ENCODE measurements at regions not wholly inside any gene's neighbourhood (a gene's known extent, or its start where the extent isn't known, plus 50 kb on each side); places are given as distances from the start of the nearest gene placed in this dataset.

GRCh38 chr2:173467751-173468150, 113.1 kb downstream of the CDCA7 start:
- Histone ChIP-seq H3K9me3 (replicated peaks) (peaks cover 6% of the 10 kb centered on the region), H3K27me3 (ENCODE audit: low read depth) (peaks cover 16% of the 10 kb centered on the region), H3K4me1 (no peaks in the 10 kb centered on the region), H3K4me3 (no peak overlapping the region), H3K36me3 (no peaks in the 10 kb centered on the region), H3K27ac (replicated peaks) (no peak overlapping the region)
- TF ChIP-seq CTCF (IDR thresholded peaks at IDR 0.05; ENCODE audit: borderline replicate concordance) = no peak
- intact Hi-C loops (cut with micrococcal nuclease) = no loop called here
- DNase-seq = no peak

GRCh38 chr2:173468266-173468793, 113.7 kb downstream of the CDCA7 start:
- Histone ChIP-seq H3K9me3 (replicated peaks) (peaks cover 6% of the 10 kb centered on the region), H3K27me3 (ENCODE audit: low read depth) (peaks cover 12% of the 10 kb centered on the region), H3K4me1 (no peaks in the 10 kb centered on the region), H3K36me3 (no peaks in the 10 kb centered on the region), H3K27ac (replicated peaks) (no peak overlapping the region), H3K4me3 (no peak overlapping the region)
- no peak for DNase-seq
- intact Hi-C loops (cut with micrococcal nuclease) = no loop called here
- TF ChIP-seq CTCF (IDR thresholded peaks at IDR 0.05; ENCODE audit: borderline replicate concordance) = no peak

- no peak for DNase-seq
- TF ChIP-seq CTCF (IDR thresholded peaks at IDR 0.05; ENCODE audit: borderline replicate concordance) = no peak
- no peaks in the 10 kb centered on the region for H3K27me3 ChIP-seq (ENCODE audit: low read depth)
- no peak overlapping the region for H3K27ac ChIP-seq (replicated peaks)
- H3K4me3 ChIP-seq = no peak overlapping the region
- no peaks in the 10 kb centered on the region for H3K36me3 ChIP-seq
- peaks cover 6% of the 10 kb centered on the region for H3K9me3 ChIP-seq (replicated peaks)
- intact Hi-C loops (cut with micrococcal nuclease) = no loop called here
- H3K4me1 ChIP-seq = no peaks in the 10 kb centered on the region
These were observed 117.4 kb downstream of the CDCA7 start for GRCh38 chr2:173472112-173472511.

GRCh38 chr2:173483137-173483536, 128.5 kb downstream of the CDCA7 start:
- no peak for DNase-seq
- no peak for TF ChIP-seq CTCF (IDR thresholded peaks at IDR 0.05; ENCODE audit: borderline replicate concordance)
- Histone ChIP-seq H3K27ac (replicated peaks) (no peak overlapping the region), H3K4me3 (no peak overlapping the region), H3K27me3 (ENCODE audit: low read depth) (peaks cover 5% of the 10 kb centered on the region), H3K36me3 (no peaks in the 10 kb centered on the region), H3K4me1 (no peaks in the 10 kb centered on the region), H3K9me3 (replicated peaks) (no peaks in the 10 kb centered on the region)
- intact Hi-C loops (cut with micrococcal nuclease) = no loop called here

- no peak for TF ChIP-seq CTCF (IDR thresholded peaks at IDR 0.05; ENCODE audit: borderline replicate concordance)
- Histone ChIP-seq H3K27me3 (ENCODE audit: low read depth) (no peaks in the 10 kb centered on the region), H3K9me3 (replicated peaks) (no peaks in the 10 kb centered on the region), H3K27ac (replicated peaks) (no peak overlapping the region), H3K4me1 (no peaks in the 10 kb centered on the region), H3K4me3 (no peak overlapping the region), H3K36me3 (no peaks in the 10 kb centered on the region)
- intact Hi-C loops (cut with micrococcal nuclease) = no loop called here
- DNase-seq = no peak
These were observed 134.2 kb downstream of the CDCA7 start for GRCh38 chr2:173488861-173489260.
